Endometrial microvascular endothelial cells (primary cell): ENCODE measurements at regions not wholly inside any gene's neighbourhood (a gene's known extent, or its start where the extent isn't known, plus 50 kb on each side); places are given as distances from the start of the nearest gene placed in this dataset.

Experiments used
- in situ Hi-C: cut with HindIII; loops from 2 replicates; pipeline ENCODE4 v1.10.0; 2017; ENCODE audit warnings: low sequenced_read_pairs, low pct_unique_long_range_greater_than_20kb; ENCODE audit errors: inconsistent ontology term

- in situ Hi-C loops: no loop called here
These were observed 693.0 kb downstream of the KCNJ2 start for GRCh38 chr17:70862295-70862694.

- in situ Hi-C loops: no loop called here
These were observed 694.3 kb downstream of the KCNJ2 start for GRCh38 chr17:70863436-70864248.

GRCh38 chr17:70865993-70866804, 696.9 kb downstream of the KCNJ2 start:
- in situ Hi-C loops: no loop called here

GRCh38 chr17:70868149-70868548, 698.8 kb downstream of the KCNJ2 start:
- in situ Hi-C loops: no loop called here

- in situ Hi-C loops: no loop called here
These were observed 700.2 kb downstream of the KCNJ2 start for GRCh38 chr17:70869402-70870085.

- in situ Hi-C loops: no loop called here
These were observed 702.0 kb downstream of the KCNJ2 start for GRCh38 chr17:70871180-70871818.

- in situ Hi-C loops: no loop called here
These were observed 702.8 kb downstream of the KCNJ2 start for GRCh38 chr17:70872103-70872502.

GRCh38 chr17:70875729-70876310, 706.5 kb downstream of the KCNJ2 start:
- in situ Hi-C loops: no loop called here

GRCh38 chr17:70878879-70879278, 709.5 kb downstream of the KCNJ2 start:
- in situ Hi-C loops: no loop called here

GRCh38 chr17:70879401-70879800, 710.1 kb downstream of the KCNJ2 start:
- in situ Hi-C loops: no loop called here

- in situ Hi-C loops: no loop called here
These were observed 711.8 kb downstream of the KCNJ2 start for GRCh38 chr17:70881093-70881492.

GRCh38 chr17:70882504-70882903, 713.2 kb downstream of the KCNJ2 start:
- in situ Hi-C loops: no loop called here

GRCh38 chr17:70886648-70887047, 717.3 kb downstream of the KCNJ2 start:
- in situ Hi-C loops: no loop called here

- in situ Hi-C loops: no loop called here
These were observed 719.0 kb downstream of the KCNJ2 start for GRCh38 chr17:70888324-70888723.

- in situ Hi-C loops: loop anchor here (10.0 kb wide), 1 partner anchor 63 kb away; no protein-coding TSS in a partner anchor
These were observed 722.0 kb downstream of the KCNJ2 start for GRCh38 chr17:70891306-70891705.

- in situ Hi-C loops: loop anchor here (10.0 kb wide), 1 partner anchor 62 kb away; no protein-coding TSS in a partner anchor
These were observed 723.2 kb downstream of the KCNJ2 start for GRCh38 chr17:70892527-70892926.

GRCh38 chr17:70896843-70897242, 727.5 kb downstream of the KCNJ2 start:
- in situ Hi-C loops: loop anchor here (10.0 kb wide), 1 partner anchor 58 kb away; no protein-coding TSS in a partner anchor

GRCh38 chr17:70897446-70897845, 728.1 kb downstream of the KCNJ2 start:
- in situ Hi-C loops: loop anchor here (10.0 kb wide), 1 partner anchor 57 kb away; no protein-coding TSS in a partner anchor
